ENCODE measurements at regions not wholly inside any gene's neighbourhood (a gene's known extent, or its start where the extent isn't known, plus 50 kb on each side); places are given as distances from the start of the nearest gene placed in this dataset.

GRCh38 chr11:80502511-80502910 lies 1061.7 kb upstream of the TENM4 start:
- no peak for TF ChIP-seq CTCF (IDR thresholded peaks at IDR 0.05)
- no peak for TF ChIP-seq POLR2A (IDR thresholded peaks at IDR 0.05)
- intact Hi-C loops (cut with DNase I; ENCODE audit: low total_unique reads), result no loop called here
- no peak for DNase-seq

GRCh38 chr11:80495116-80495515 lies 1054.3 kb upstream of the TENM4 start:
- H3K27me3 ChIP-seq, result no peaks in the 10 kb centered on the region
- no peak for TF ChIP-seq POLR2A (IDR thresholded peaks at IDR 0.05)
- no peak for TF ChIP-seq CTCF (IDR thresholded peaks at IDR 0.05)
- no peaks in the 10 kb centered on the region for H3K9me3 ChIP-seq
- H3K27ac ChIP-seq, result no peak overlapping the region
- no peak for DNase-seq
- H3K4me1 ChIP-seq, result no peaks in the 10 kb centered on the region
- H3K36me3 ChIP-seq (ENCODE audit: low read depth, missing control alignments), result no peaks in the 10 kb centered on the region
- no peak overlapping the region for H3K4me3 ChIP-seq
- intact Hi-C loops (cut with DNase I; ENCODE audit: low total_unique reads), result no loop called here

More at GRCh38 chr11:80502511-80502910, 1061.7 kb upstream of the TENM4 start:
- Histone ChIP-seq H3K27me3 (no peaks in the 10 kb centered on the region), H3K27ac (no peak overlapping the region), H3K4me1 (no peaks in the 10 kb centered on the region), H3K4me3 (no peak overlapping the region), H3K9me3 (no peaks in the 10 kb centered on the region), H3K36me3 (ENCODE audit: low read depth, missing control alignments) (no peaks in the 10 kb centered on the region)
- whole genome bisulfite sequencing, 2 donors, result 72 to 81% methylated on average over 3 of the region's 3 CpGs

- Histone ChIP-seq H3K36me3 (ENCODE audit: low read depth, missing control alignments) (no peaks in the 10 kb centered on the region), H3K4me1 (no peaks in the 10 kb centered on the region), H3K27me3 (no peaks in the 10 kb centered on the region), H3K9me3 (no peaks in the 10 kb centered on the region), H3K4me3 (no peak overlapping the region), H3K27ac (no peak overlapping the region)
- intact Hi-C loops (cut with DNase I; ENCODE audit: low total_unique reads), result no loop called here
- no peak for DNase-seq
- TF ChIP-seq CTCF (IDR thresholded peaks at IDR 0.05) (no peak), POLR2A (IDR thresholded peaks at IDR 0.05) (no peak)
These were observed 1047.1 kb upstream of the TENM4 start for GRCh38 chr11:80487952-80488351.

DNA sequence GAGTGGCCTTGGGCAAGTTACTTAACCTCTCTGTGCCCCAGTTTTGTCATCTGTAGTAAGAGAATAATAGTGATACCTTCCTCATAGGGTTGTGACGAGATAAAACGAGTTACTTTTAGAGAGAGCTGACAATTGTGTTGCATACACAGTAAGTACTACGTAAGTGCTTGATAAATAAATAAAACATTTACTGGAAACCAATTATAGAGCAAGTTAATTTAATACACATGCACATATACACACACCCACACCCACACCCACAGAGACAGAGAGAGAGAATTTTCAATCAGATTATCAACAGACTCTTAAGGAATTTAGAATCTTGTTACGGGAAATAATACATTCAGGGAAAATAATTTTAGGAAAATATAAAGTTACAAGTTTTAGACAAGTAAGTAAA lies 1045.8 kb upstream of the TENM4 start:
- WGBS, 2 donors, result 94% methylated on average over 4 of the region's 4 CpGs
- Histone ChIP-seq H3K27me3 (no peaks in the 10 kb centered on the region), H3K36me3 (ENCODE audit: low read depth, missing control alignments) (no peaks in the 10 kb centered on the region), H3K27ac (no peak overlapping the region), H3K4me3 (no peak overlapping the region), H3K9me3 (no peaks in the 10 kb centered on the region), H3K4me1 (no peaks in the 10 kb centered on the region)
- intact Hi-C loops (cut with DNase I; ENCODE audit: low total_unique reads), result no loop called here
- TF ChIP-seq CTCF (IDR thresholded peaks at IDR 0.05) (no peak), POLR2A (IDR thresholded peaks at IDR 0.05) (no peak)
- no peak for DNase-seq

GRCh38 chr11:80477178-80477577 lies 1036.3 kb upstream of the TENM4 start:
- no peaks in the 10 kb centered on the region for H3K4me1 ChIP-seq
- 78 to 86% methylated on average over 2 of the region's 2 CpGs for WGBS, 2 donors
- no peak for DNase-seq
- H3K36me3 ChIP-seq (ENCODE audit: low read depth, missing control alignments), result no peaks in the 10 kb centered on the region
- TF ChIP-seq POLR2A (IDR thresholded peaks at IDR 0.05), result no peak
- no peak for TF ChIP-seq CTCF (IDR thresholded peaks at IDR 0.05)
- no peaks in the 10 kb centered on the region for H3K9me3 ChIP-seq
- H3K27ac ChIP-seq, result no peak overlapping the region
- intact Hi-C loops (cut with DNase I; ENCODE audit: low total_unique reads), result no loop called here
- no peak overlapping the region for H3K4me3 ChIP-seq
- no peaks in the 10 kb centered on the region for H3K27me3 ChIP-seq
